GM23338 (cell line): ENCODE measurements at regions not wholly inside any gene's neighbourhood (a gene's known extent, or its start where the extent isn't known, plus 50 kb on each side); places are given as distances from the start of the nearest gene placed in this dataset.
"Not testable (repeated sequence)": the region's sequence is repeated elsewhere in the genome, so short reads cannot be mapped to it uniquely, and the experiment has no call there.

Experiments used
- ATAC-seq: fragments of 200-7000 bp; cut with Tn5 transposase; 3 replicates; pipeline ENCODE4 v1.9.1; 2020
- DNase-seq: peaks from one replicate; pipeline ENCODE4 v3.0.0-alpha.2; 2015; ENCODE audit warnings: low spot score
- H2AFZ ChIP-seq: fragments of 200-600 bp; sonication (generic); 2 replicates; pipeline ENCODE4 v1.8.0; 2016; ENCODE audit warnings: antibody characterized with exemption, mild to moderate bottlenecking, moderate library complexity
- H3F3A ChIP-seq: fragments of 200-600 bp; sonication (generic); replicated peaks from 2 replicates; pipeline ENCODE4 v1.8.0; 2017; ENCODE audit warnings: antibody characterized with exemption, mixed run types, low read depth
- H3K27ac ChIP-seq: fragments of 200-600 bp; sonication (generic); 2 replicates; pipeline ENCODE4 v1.6.1; 2016; ENCODE audit warnings: low read depth
- H3K27me3 ChIP-seq: fragments of 200-600 bp; sonication (generic); 2 replicates; pipeline ENCODE4 v1.8.0; 2016; ENCODE audit warnings: mild to moderate bottlenecking, mixed run types, moderate library complexity; ENCODE audit not compliant: insufficient read depth
- H3K36me3 ChIP-seq: fragments of 200-600 bp; sonication (generic); 2 replicates; pipeline ENCODE4 v1.8.0; 2016; ENCODE audit warnings: mild to moderate bottlenecking; ENCODE audit not compliant: insufficient read depth
- H3K4me1 ChIP-seq: fragments of 200-600 bp; sonication (generic); 2 replicates; pipeline ENCODE4 v1.8.0; 2016; ENCODE audit warnings: mild to moderate bottlenecking, moderate library complexity; ENCODE audit not compliant: insufficient read depth
- H3K4me2 ChIP-seq: fragments of 200-600 bp; sonication (generic); 2 replicates; pipeline ENCODE4 v1.7.1; 2017; ENCODE audit warnings: mixed run types
- H3K4me3 ChIP-seq: fragments of 200-600 bp; sonication (generic); 2 replicates; pipeline ENCODE4 v1.6.1; 2016; ENCODE audit warnings: mixed run types
- H3K79me2 ChIP-seq: fragments of 200-600 bp; sonication (generic); replicated peaks from 2 replicates; pipeline ENCODE4 v1.8.0; 2017; ENCODE audit warnings: mild to moderate bottlenecking; ENCODE audit not compliant: insufficient read depth
- H3K9me2 ChIP-seq: fragments of 200-600 bp; sonication (generic); 2 replicates; pipeline ENCODE4 v1.8.0; 2017; ENCODE audit not compliant: insufficient read depth
- H4K20me1 ChIP-seq: fragments of 200-600 bp; sonication (generic); replicated peaks from 2 replicates; pipeline ENCODE4 v1.8.0; 2017; ENCODE audit warnings: mild to moderate bottlenecking; ENCODE audit not compliant: insufficient read depth
- H3K27ac Mint-ChIP-seq: 2 replicates; pipeline ENCODE4 v1.8.0; 2020; ENCODE audit warnings: inconsistent platforms, mild to moderate bottlenecking, moderate library complexity, mixed read lengths
- H3K27me3 Mint-ChIP-seq: 3 replicates; pipeline ENCODE4 v1.8.0; 2022; ENCODE audit warnings: low read depth, mild to moderate bottlenecking, moderate library complexity, mixed read lengths, inconsistent platforms; ENCODE audit not compliant: insufficient read depth, poor library complexity
- H3K36me3 Mint-ChIP-seq: 3 replicates; pipeline ENCODE4 v1.8.0; 2021; ENCODE audit warnings: low read depth, mild to moderate bottlenecking, inconsistent platforms, moderate library complexity, mixed read lengths
- H3K4me1 Mint-ChIP-seq: 3 replicates; pipeline ENCODE4 v1.8.0; 2020; ENCODE audit warnings: mild to moderate bottlenecking, inconsistent platforms, mixed read lengths
- H3K4me3 Mint-ChIP-seq: 3 replicates; pipeline ENCODE4 v1.8.0; 2021; ENCODE audit warnings: moderate library complexity, mild to moderate bottlenecking, inconsistent platforms, mixed read lengths
- H3K9me3 Mint-ChIP-seq: 3 replicates; pipeline ENCODE4 v1.8.0; 2020; ENCODE audit warnings: moderate library complexity, mild to moderate bottlenecking, inconsistent platforms, mixed read lengths
- CREB1 ChIP-seq: fragments of 250-450 bp; sonication (Bioruptor Pico); IDR thresholded peaks from 2 replicates; pipeline ENCODE4 v1.5.0; 2020; ENCODE audit warnings: low read depth, mild to moderate bottlenecking, moderate library complexity
- JUNB ChIP-seq: IDR thresholded peaks from one replicate; pipeline ENCODE4 v1.6.1; 2016; ENCODE audit warnings: antibody characterized with exemption; ENCODE audit not compliant: unreplicated experiment
- STAT1 ChIP-seq: IDR thresholded peaks from one replicate; pipeline ENCODE4 v1.6.1; 2016; ENCODE audit warnings: antibody characterized with exemption; ENCODE audit not compliant: unreplicated experiment
- ZNF114 ChIP-seq: fragments of 250-450 bp; sonication (Bioruptor Pico); IDR thresholded peaks from 2 replicates; pipeline ENCODE4 v1.5.0; 2020; ENCODE audit warnings: mild to moderate bottlenecking, moderate library complexity
- ZNF462 ChIP-seq: fragments of 250-450 bp; sonication (Bioruptor Pico); IDR thresholded peaks from 2 replicates; pipeline ENCODE4 v1.5.0; 2020; ENCODE audit warnings: mild to moderate bottlenecking, moderate library complexity
- TF ChIP-seq, protein P1 (sequence below): IDR thresholded peaks from 2 replicates; pipeline ENCODE4 v1.6.1; 2016; ENCODE audit warnings: antibody characterized with exemption
- TF ChIP-seq, protein P2 (sequence below), 2 experiments: fragments of 200-600 bp in 1 of 2; sonication (generic) in 1 of 2; conservative IDR thresholded peaks; 2 replicates each; pipeline versions ENCODE4 v1.5.1 to v1.6.1; 2016 to 2017; ENCODE audit warnings: antibody characterized with exemption in 2 of 2, low read depth in 2 of 2, mild to moderate bottlenecking in 2 of 2, moderate library complexity in 1 of 2

- not testable (repeated sequence) for H3K4me3 ChIP-seq, ATAC-seq, H3K79me2 ChIP-seq, DNase-seq, H3K4me3 Mint-ChIP-seq, H3K4me1 ChIP-seq, H3K36me3 Mint-ChIP-seq, H4K20me1 ChIP-seq, H3K27ac ChIP-seq, H3K4me1 Mint-ChIP-seq, H3K9me3 Mint-ChIP-seq, H3F3A ChIP-seq, H2AFZ ChIP-seq, H3K36me3 ChIP-seq, H3K4me2 ChIP-seq, H3K27me3 ChIP-seq, H3K27ac Mint-ChIP-seq, H3K27me3 Mint-ChIP-seq, H3K9me2 ChIP-seq
These were observed 730.3 kb downstream of the NXPH1 start for GRCh38 chr7:9163691-9164090.

GRCh38 chr7:9175871-9176270, 742.5 kb downstream of the NXPH1 start:
- H3K27me3 Mint-ChIP-seq = no peaks in the 10 kb centered on the region
- Histone ChIP-seq H3K27ac (peak overlapping the region; percentile 3; the same call in 1 of the 2 replicates), H3K4me1 (peaks cover 14% of the 10 kb centered on the region), H3K9me2 (peaks cover 8% of the 10 kb centered on the region), H4K20me1 (no peaks in the 10 kb centered on the region), H3K27me3 (no peaks in the 10 kb centered on the region), H3K36me3 (no peaks in the 10 kb centered on the region), H2AFZ (peak overlapping the region; percentile 23; the same call in 1 of the 2 replicates), H3K4me3 (no peak overlapping the region), H3F3A (no peaks in the 10 kb centered on the region), H3K79me2 (no peaks in the 10 kb centered on the region), H3K4me2 (peak overlapping the region; percentile 46; the same call in 1 of the 2 replicates)
- no peaks in the 10 kb centered on the region for H3K9me3 Mint-ChIP-seq
- no peak overlapping the region for H3K4me3 Mint-ChIP-seq
- ATAC-seq (no peak), DNase-seq (peak; percentile 10)
- TF ChIP-seq ZNF114 (CRISPR knock-in tag) (no peak), STAT1 (no peak), JUNB (no peak)
- TF ChIP-seq, protein P1, sequence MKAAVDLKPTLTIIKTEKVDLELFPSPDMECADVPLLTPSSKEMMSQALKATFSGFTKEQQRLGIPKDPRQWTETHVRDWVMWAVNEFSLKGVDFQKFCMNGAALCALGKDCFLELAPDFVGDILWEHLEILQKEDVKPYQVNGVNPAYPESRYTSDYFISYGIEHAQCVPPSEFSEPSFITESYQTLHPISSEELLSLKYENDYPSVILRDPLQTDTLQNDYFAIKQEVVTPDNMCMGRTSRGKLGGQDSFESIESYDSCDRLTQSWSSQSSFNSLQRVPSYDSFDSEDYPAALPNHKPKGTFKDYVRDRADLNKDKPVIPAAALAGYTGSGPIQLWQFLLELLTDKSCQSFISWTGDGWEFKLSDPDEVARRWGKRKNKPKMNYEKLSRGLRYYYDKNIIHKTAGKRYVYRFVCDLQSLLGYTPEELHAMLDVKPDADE = no peak
- H3K27ac Mint-ChIP-seq = peak overlapping the region; percentile 37; the same call in 1 of the 2 replicates
- H3K36me3 Mint-ChIP-seq = no peaks in the 10 kb centered on the region
- peaks cover 11% of the 10 kb centered on the region for H3K4me1 Mint-ChIP-seq

GRCh38 chr7:9181356-9181755, 747.9 kb downstream of the NXPH1 start:
- Histone ChIP-seq H3F3A (no peaks in the 10 kb centered on the region), H4K20me1 (no peaks in the 10 kb centered on the region), H3K27ac (no peak overlapping the region), H3K4me1 (peaks cover 2% of the 10 kb centered on the region; the same call in 1 of the 2 replicates), H3K36me3 (no peaks in the 10 kb centered on the region), H3K4me2 (no peak overlapping the region), H3K79me2 (no peaks in the 10 kb centered on the region), H3K27me3 (no peaks in the 10 kb centered on the region), H3K9me2 (0 out of 2 replicates have a peak, but pooled peaks cover 1% of the 10 kb centered on the region), H2AFZ (no peak overlapping the region), H3K4me3 (no peak overlapping the region)
- no peaks in the 10 kb centered on the region for H3K27me3 Mint-ChIP-seq
- no peak overlapping the region for H3K4me3 Mint-ChIP-seq
- H3K9me3 Mint-ChIP-seq = no peaks in the 10 kb centered on the region; the same call in 2 of the 3 replicates
- H3K27ac Mint-ChIP-seq = no peak overlapping the region
- no peak for DNase-seq
- no peak for ATAC-seq
- TF ChIP-seq, protein P2, sequence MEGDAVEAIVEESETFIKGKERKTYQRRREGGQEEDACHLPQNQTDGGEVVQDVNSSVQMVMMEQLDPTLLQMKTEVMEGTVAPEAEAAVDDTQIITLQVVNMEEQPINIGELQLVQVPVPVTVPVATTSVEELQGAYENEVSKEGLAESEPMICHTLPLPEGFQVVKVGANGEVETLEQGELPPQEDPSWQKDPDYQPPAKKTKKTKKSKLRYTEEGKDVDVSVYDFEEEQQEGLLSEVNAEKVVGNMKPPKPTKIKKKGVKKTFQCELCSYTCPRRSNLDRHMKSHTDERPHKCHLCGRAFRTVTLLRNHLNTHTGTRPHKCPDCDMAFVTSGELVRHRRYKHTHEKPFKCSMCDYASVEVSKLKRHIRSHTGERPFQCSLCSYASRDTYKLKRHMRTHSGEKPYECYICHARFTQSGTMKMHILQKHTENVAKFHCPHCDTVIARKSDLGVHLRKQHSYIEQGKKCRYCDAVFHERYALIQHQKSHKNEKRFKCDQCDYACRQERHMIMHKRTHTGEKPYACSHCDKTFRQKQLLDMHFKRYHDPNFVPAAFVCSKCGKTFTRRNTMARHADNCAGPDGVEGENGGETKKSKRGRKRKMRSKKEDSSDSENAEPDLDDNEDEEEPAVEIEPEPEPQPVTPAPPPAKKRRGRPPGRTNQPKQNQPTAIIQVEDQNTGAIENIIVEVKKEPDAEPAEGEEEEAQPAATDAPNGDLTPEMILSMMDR (conservative IDR thresholded peaks at IDR 0.05; ENCODE audit: low read depth in 2 of 2) = no peak
- no peak for TF ChIP-seq CREB1
- no peak for TF ChIP-seq ZNF462 (CRISPR knock-in tag)
- H3K36me3 Mint-ChIP-seq = no peaks in the 10 kb centered on the region
- H3K4me1 Mint-ChIP-seq = peaks cover 2% of the 10 kb centered on the region; the same call in 1 of the 3 replicates
